EH (cell line): ENCODE measurements at regions not wholly inside any gene's neighbourhood (a gene's known extent, or its start where the extent isn't known, plus 50 kb on each side); places are given as distances from the start of the nearest gene placed in this dataset.

Experiments
- DNase-seq: peaks from one replicate; pipeline ENCODE4 v3.0.0-alpha.2; 2015; ENCODE audit warnings: low read depth

GRCh38 chr5:124584991-124585715 is 161.3 kb downstream of the ZNF608 start:
- DNase-seq, result no peak

DNA sequence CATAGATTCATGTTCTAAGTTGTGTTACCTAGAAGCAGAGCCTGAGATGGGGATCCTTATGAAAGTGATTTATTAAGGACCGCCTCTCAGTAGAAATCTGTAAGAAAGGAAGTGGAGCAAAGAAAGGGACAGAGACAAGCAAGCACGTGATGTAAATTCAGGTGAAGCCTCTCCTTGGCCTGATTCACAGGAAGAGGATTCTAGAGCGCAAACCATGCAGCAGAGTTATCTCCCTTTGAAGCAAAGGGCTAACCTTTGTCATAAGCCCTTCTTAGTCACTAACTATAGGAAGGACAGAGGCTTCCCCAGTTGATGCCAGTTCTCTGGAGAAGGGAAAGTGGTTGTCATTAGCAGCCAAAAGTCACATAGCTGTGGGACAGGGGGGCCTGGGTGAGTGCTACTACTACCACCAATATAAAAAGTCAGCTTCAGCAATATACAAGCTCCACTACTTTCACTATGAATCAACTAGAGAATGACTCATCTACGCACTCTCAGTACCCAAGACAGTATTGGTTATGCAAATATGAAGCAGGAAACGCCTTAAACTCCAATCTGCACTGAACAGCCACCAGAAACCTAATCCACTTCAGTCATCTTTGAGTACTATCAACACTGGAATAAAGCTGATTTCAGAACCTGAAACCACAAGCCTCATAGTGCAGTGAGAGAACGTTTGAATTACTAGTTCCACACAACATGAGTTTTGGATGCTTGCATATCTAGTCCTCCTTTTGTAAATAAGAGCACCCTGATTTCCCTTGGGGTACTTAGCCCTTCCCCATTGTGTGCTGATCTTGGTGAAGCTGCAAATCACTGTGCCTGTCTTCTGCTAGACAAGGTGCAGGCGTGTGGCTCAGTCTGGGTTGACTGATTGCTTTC is 162.7 kb downstream of the ZNF608 start:
- peak; percentile 68 for DNase-seq

- DNase-seq, result no peak
Measured at GRCh38 chr5:124582561-124582840, 163.9 kb downstream of the ZNF608 start.

- DNase-seq, result no peak
Measured at GRCh38 chr5:124581738-124582560, 164.5 kb downstream of the ZNF608 start.

GRCh38 chr5:124580925-124581737 is 165.3 kb downstream of the ZNF608 start:
- no peak for DNase-seq

DNA sequence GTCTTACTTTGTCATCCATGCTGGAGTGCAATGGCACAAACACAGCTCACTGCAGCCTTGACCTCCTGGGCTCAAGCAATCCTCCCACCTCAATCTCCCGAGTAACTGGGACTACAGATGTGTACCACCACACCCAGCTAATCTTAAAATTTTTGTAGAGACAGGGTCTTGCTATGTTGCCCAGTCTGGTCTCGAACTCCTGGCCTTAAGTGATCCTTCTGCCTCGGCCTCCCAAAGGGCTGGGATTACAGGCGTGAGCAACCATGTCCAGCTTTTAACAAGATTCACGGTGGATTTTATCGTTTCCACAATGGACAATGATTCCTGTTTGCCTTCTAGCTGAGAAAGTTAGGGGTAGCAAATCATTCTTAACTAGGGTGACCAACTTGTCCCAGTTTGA is 165.9 kb downstream of the ZNF608 start:
- no peak for DNase-seq

DNA sequence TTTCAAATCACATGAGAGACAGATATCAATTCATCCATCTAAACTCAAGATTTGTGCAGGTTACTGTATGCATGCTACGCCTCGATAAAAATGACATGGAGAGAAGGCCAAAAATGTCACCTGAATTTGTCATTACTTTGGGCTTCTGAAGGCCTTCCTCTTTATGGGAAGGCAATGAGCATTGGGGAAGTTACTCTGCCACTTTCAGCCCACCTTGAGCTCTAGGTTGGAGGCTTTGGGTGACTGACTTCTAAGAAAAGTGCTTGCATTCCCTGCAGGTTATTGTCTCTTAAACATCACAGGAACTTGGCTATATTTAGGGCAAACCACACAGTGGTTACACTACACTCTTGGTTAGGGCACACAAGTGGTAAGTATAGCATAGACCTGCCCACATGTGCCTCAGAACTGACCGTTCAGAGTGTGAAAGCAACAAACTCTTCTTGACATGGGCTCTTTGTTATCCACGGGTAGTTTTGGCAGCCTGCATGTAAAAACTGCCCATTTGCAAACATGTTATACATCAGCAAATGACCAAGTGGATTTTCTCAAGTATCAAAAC is 169.5 kb downstream of the ZNF608 start:
- DNase-seq, result no peak

- DNase-seq, result no peak
Measured at GRCh38 chr5:124575725-124576124, 170.7 kb downstream of the ZNF608 start.

- DNase-seq, result no peak
Measured at GRCh38 chr5:124574521-124575436, 171.7 kb downstream of the ZNF608 start.

GRCh38 chr5:124572971-124573370 is 173.5 kb downstream of the ZNF608 start:
- DNase-seq, result no peak

- DNase-seq, result no peak
Measured at GRCh38 chr5:124570285-124571035, 176.0 kb downstream of the ZNF608 start.

DNA sequence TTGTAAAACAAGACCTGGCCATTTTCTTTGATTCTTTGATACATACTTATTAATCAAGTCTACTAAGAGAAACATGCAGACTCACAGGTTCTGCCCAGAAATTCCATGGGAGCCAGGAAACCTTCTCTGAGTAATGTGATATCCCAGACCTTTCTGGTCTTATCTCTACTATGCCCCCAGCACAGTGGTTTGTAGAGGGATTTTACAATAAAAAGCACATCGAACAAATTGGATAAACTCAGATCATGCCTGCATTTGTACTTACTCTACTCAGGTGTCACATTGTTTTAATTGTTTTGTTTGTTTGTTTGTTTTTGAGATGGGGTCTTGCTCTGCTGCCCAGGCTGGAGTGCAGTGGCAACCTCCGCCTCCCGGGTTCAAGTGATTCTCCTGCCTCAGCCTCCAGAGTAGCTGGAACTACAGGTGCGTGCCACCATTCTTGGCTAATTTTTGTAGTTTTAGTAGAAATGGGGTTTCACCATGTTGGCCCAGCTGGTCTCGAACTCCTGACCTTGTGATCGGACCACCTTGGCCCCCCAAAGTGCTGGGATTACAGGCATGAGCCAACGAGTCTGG is 179.5 kb downstream of the ZNF608 start:
- no peak for DNase-seq

DNA sequence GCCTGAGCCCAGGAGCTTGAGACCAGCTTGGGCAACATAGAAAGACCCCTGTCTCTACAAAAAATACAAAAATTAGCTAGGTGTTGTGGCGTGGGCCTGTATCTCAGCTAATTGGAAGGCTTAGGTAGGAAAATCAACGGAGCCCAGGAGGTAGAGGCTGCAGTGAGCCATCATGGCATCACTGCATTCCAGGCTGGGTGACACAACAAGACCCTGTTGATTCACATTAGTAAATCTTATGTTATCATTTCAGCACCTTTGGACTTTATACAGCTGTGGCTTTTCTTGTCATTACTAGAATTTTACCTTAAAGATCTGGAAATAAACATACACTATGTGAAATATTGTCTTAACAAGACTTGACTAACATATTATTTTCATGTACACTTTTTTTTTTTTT is 185.0 kb downstream of the ZNF608 start:
- DNase-seq, result no peak

DNA sequence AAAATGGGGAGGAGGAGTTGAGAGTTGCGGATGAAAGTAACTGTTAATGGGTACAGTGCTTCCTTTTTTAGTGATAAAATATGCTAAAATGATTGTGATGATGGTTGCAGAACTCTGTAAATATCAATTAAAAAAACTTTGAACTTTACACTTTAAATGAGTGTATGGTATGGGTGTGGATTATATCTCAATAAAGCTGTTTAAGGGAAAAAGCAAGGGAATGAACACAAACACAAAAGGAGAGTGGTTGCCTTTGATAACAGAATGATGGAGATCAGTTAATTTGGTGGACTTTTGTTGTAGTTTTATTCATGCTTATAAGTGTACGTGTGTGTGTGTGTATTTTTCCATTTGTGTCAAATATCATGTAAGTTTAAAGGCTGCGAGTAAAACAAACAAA is 186.1 kb downstream of the ZNF608 start:
- no peak for DNase-seq

DNA sequence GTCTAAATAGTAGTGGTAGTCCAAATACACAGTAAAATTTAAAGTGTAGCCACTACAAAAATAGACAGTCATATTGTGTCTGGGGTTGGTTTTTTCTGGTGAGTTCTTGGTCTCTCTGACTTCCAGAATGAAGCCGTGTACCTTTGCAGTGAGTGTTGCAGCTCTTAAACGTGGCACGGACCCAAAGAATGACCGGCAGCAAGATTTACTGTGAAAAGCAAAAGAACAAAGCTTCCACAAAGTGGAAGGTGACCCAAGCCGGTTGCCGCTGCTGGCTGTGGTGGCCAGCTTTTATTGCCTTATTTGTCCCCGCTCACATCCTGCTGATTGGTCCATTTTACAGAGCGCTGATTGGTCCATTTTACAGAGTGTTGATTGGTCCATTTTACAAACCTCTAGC is 188.7 kb downstream of the ZNF608 start:
- DNase-seq, result no peak

- no peak for DNase-seq
Measured at GRCh38 chr5:124554746-124555578, 191.5 kb downstream of the ZNF608 start.

- DNase-seq, result no peak
Measured at GRCh38 chr5:124553911-124554310, 192.5 kb downstream of the ZNF608 start.

- DNase-seq, result no peak
Measured at GRCh38 chr5:124552526-124552925, 193.9 kb downstream of the ZNF608 start.

- no peak for DNase-seq
Measured at GRCh38 chr5:124551939-124552279, 194.5 kb downstream of the ZNF608 start.
